C4-2B (cell line): ENCODE measurements at regions not wholly inside any gene's neighbourhood (a gene's known extent, or its start where the extent isn't known, plus 50 kb on each side); places are given as distances from the start of the nearest gene placed in this dataset.

Source experiments
- H3K27ac ChIP-seq: fragments of 450-650 bp; 2 replicates; pipeline ENCODE4 v1.5.1; 2017
- CTCF ChIP-seq: fragments of 450-650 bp; conservative IDR thresholded peaks from 2 replicates; pipeline ENCODE4 v1.5.1; 2017; ENCODE audit warnings: mild to moderate bottlenecking
- ZFX ChIP-seq: fragments of 450-650 bp; IDR thresholded peaks from 2 replicates; pipeline ENCODE4 v1.6.1; 2017

- no peak overlapping the region for H3K27ac ChIP-seq
- TF ChIP-seq ZFX (no peak), CTCF (no peak)
Measured at GRCh38 chr13:104586051-104586746, 1520.0 kb upstream of the SLC10A2 start.

GRCh38 chr13:104584481-104584880 lies 1518.3 kb upstream of the SLC10A2 start:
- TF ChIP-seq CTCF = no peak
- no peak for TF ChIP-seq ZFX
- no peak overlapping the region for H3K27ac ChIP-seq

- TF ChIP-seq ZFX (no peak), CTCF (no peak)
Measured at GRCh38 chr13:104580931-104581330, 1514.7 kb upstream of the SLC10A2 start.

DNA sequence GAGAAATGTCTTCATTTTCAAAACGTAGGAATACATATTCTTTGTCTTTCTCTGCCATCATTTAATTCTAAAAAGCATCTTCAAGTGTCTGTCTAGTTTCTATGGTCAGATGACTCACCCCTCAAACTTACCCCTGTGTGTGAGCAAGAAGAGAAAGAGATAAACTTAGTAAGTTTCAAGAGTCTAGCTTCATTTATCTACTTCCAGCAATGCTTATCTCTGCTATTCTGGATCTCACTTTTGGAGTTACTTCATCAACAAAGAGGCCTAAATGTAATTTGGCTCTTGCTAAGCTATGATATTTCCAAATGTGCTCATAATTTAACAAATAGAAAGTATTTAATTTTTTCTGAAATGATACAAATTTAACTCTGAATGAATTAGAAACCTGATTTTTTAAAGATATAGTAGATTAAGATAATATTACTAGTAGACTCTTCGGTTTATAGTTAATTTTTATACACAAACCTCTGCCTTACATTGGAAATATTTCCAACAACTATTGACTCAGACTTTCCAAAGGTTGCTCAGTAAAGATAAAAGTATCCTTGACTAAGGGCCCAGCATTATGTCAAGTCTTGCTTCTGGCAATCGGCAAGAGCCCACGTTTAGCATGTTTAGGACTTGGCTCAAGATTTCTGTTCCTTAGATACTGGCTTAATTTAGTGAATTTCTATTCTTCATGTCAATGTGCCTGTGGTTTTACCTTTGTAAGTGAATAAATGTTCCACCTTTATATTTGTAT lies 1511.0 kb upstream of the SLC10A2 start:
- no peak overlapping the region for H3K27ac ChIP-seq
- no peak for TF ChIP-seq ZFX

More at GRCh38 chr13:104580931-104581330, 1514.7 kb upstream of the SLC10A2 start:
- H3K27ac ChIP-seq = no peak overlapping the region

DNA sequence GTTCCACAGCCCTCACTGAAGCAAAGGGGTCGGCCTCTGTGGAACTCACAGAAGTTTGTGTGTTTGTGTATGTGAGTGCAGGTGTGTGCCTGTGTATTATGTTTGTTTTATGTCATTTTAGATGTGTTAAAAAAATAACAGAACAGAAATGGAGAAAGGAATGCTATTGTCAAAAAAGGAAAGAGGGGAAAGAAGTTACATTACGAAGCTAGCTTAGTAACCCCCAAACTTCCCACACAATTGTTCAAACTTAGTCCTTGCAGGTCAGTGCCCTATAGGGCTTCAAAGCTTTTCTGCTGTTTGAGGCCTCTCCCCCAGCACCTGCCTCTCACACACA lies 1505.6 kb upstream of the SLC10A2 start:
- H3K27ac ChIP-seq = no peak overlapping the region
- TF ChIP-seq ZFX (no peak), CTCF (peak; percentile 15)

DNA sequence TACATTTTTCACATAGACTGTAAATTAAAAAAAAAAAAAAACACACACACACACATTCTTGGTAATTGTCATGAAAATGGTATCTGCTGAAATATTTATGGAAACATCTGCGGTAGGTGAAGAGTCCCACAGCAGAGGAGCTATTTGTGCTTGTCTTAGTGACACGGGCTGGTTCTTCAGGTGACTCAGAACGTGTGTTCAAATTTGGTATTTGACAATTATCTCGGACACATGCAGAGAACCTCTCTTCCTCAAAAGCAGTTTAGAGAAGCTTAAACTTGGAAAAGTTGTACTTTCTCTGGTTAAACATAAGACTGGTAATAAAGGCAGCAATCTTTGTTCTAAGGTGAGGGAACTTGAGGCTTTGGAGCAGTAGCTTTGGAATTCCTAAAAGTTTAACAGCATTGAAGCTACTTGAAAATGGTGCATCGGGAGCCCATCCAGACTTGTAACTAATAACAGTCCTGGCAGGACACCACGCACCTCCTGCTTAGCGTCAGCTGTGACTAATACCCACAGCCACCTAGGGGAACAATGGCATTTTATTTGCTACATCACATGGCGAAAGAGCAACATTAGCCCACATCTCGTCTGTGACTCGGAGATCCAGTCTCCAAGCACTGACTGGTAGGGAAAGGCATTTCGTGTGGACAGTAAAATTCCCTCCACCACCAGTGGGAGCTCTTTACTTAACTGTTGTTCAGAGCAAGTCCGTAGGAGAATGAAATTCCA lies 1505.1 kb upstream of the SLC10A2 start:
- no peak overlapping the region for H3K27ac ChIP-seq
- no peak for TF ChIP-seq ZFX
- peak; percentile 88 for TF ChIP-seq CTCF

DNA sequence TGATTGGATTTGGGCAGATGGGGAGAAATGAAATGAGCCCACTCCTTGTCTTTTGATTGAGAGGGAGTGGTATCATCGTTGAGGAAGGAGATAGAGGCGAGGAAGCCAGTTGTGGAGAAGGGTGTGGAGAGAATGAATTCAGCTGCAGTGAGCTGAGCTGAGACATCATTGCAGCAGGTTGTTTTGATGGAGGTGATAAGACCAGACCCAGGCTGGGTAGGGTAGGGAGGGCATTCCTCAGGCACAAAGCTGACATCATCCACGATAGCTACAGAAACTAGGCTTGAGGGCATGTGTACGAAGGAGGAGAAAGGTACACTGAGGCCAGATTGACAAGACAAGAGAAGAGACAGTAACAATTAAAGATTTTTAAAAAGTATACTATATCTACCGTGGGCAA lies 1500.9 kb upstream of the SLC10A2 start:
- H3K27ac ChIP-seq = no peak overlapping the region

More for the DNA sequence above, 1500.9 kb upstream of the SLC10A2 start:
- no peak for TF ChIP-seq CTCF
